ENCODE measurements at regions not wholly inside any gene's neighbourhood (a gene's known extent, or its start where the extent isn't known, plus 50 kb on each side); places are given as distances from the start of the nearest gene placed in this dataset.

DNA sequence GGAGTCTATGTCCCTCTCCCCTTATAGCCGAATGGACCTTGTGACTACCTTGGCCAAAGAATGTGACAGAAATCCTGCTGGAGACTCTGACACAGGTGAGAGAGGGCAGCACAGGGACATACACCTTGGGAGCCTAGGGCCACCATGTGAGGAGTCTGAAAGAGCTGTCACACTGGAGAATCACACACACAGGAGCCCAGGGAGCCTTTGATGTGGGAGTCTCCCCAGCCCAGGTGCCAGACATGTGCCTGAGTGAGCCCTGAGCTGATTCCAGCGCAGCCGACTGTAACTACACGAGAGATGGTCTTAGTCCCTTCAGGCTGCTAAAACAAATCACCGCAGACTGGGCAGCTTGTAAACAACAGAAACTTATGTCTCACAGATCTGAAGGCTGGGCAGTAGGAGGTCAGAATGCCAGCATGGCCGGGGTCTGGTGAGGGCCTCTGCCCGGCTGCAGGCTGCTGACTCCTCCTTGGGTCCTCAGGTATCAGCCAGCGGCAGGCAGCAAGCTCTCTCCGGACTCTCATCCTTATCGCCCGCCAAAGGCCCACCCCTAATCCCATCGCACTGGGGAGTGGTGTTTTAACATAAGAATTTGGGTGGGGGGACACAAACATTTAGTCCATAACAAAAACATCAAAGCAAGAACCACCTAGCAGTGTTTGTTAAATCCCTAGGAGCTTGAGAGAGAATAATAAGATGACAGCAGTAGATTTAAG is 63.8 kb upstream of the GPR45 start:
- TF ChIP-seq, protein P1, sequence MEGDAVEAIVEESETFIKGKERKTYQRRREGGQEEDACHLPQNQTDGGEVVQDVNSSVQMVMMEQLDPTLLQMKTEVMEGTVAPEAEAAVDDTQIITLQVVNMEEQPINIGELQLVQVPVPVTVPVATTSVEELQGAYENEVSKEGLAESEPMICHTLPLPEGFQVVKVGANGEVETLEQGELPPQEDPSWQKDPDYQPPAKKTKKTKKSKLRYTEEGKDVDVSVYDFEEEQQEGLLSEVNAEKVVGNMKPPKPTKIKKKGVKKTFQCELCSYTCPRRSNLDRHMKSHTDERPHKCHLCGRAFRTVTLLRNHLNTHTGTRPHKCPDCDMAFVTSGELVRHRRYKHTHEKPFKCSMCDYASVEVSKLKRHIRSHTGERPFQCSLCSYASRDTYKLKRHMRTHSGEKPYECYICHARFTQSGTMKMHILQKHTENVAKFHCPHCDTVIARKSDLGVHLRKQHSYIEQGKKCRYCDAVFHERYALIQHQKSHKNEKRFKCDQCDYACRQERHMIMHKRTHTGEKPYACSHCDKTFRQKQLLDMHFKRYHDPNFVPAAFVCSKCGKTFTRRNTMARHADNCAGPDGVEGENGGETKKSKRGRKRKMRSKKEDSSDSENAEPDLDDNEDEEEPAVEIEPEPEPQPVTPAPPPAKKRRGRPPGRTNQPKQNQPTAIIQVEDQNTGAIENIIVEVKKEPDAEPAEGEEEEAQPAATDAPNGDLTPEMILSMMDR (conservative IDR thresholded peaks at IDR 0.05), result no peak
- no peak for TF ChIP-seq EZH2 (IDR thresholded peaks at IDR 0.05; ENCODE audit: low read depth)

Data from PC-9 (cell line).